SK-N-SH treated with all-trans-retinoic acid at 6 μM for 48 hours (cell line): ENCODE measurements at regions not wholly inside any gene's neighbourhood (a gene's known extent, or its start where the extent isn't known, plus 50 kb on each side); places are given as distances from the start of the nearest gene placed in this dataset.

Experiments used
- ATAC-seq: fragments of 200-7000 bp; cut with Tn5 transposase; 3 replicates; pipeline ENCODE4 v1.9.1; 2020; ENCODE audit warnings: mild to moderate bottlenecking, moderate library complexity
- ARNTL ChIP-seq: fragments of 450-650 bp; formaldehyde crosslinking; IDR thresholded peaks from 2 replicates; pipeline ENCODE4 v1.5.0; 2020; ENCODE audit warnings: low read depth, mild to moderate bottlenecking, moderate library complexity, borderline replicate concordance
- BACH2 ChIP-seq: fragments of 250-450 bp; sonication (Bioruptor Pico); IDR thresholded peaks from 2 replicates; pipeline ENCODE4 v1.9.0; 2021; ENCODE audit warnings: mild to moderate bottlenecking, borderline replicate concordance
- CSRNP3 ChIP-seq: fragments of 250-450 bp; sonication (Bioruptor Pico); IDR thresholded peaks from 2 replicates; pipeline ENCODE4 v1.5.1; 2021; ENCODE audit warnings: mild to moderate bottlenecking, moderate library complexity
- ESRRG ChIP-seq: fragments of 250-450 bp; sonication (Bioruptor Pico); IDR thresholded peaks from 2 replicates; pipeline ENCODE4 v1.6.1; 2021; ENCODE audit warnings: mild to moderate bottlenecking
- GLIS3 ChIP-seq: fragments of 250-450 bp; sonication (Bioruptor Pico); IDR thresholded peaks from 2 replicates; pipeline ENCODE4 v1.5.0; 2020; ENCODE audit warnings: mild to moderate bottlenecking, moderate library complexity
- ISL1 ChIP-seq: fragments of 250-450 bp; sonication (Bioruptor Pico); IDR thresholded peaks from 2 replicates; pipeline ENCODE4 v2.1.2; 2022; ENCODE audit warnings: mild to moderate bottlenecking, moderate library complexity
- OSR1 ChIP-seq: fragments of 250-450 bp; sonication (Bioruptor Pico); IDR thresholded peaks from 2 replicates; pipeline ENCODE4 v1.8.0; 2022; ENCODE audit warnings: moderate library complexity, mild to moderate bottlenecking, inconsistent platforms
- PATZ1 ChIP-seq: fragments of 250-450 bp; sonication (Bioruptor Pico); IDR thresholded peaks from 2 replicates; pipeline ENCODE4 v1.8.0; 2020; ENCODE audit warnings: mild to moderate bottlenecking, moderate library complexity, borderline replicate concordance
- POU6F1 ChIP-seq: fragments of 250-450 bp; sonication (Bioruptor Pico); IDR thresholded peaks from 2 replicates; pipeline ENCODE4 v1.8.0; 2021; ENCODE audit warnings: low read depth, mild to moderate bottlenecking, moderate library complexity, borderline replicate concordance
- PPARA ChIP-seq: fragments of 250-450 bp; sonication (Bioruptor Pico); IDR thresholded peaks from 2 replicates; pipeline ENCODE4 v1.5.0; 2020; ENCODE audit warnings: mild to moderate bottlenecking, borderline replicate concordance
- RARB ChIP-seq: fragments of 250-450 bp; sonication (Bioruptor Pico); IDR thresholded peaks from 2 replicates; pipeline ENCODE4 v1.8.0; 2021; ENCODE audit warnings: mild to moderate bottlenecking, moderate library complexity
- SNAI2 ChIP-seq: fragments of 250-450 bp; sonication (Bioruptor Pico); IDR thresholded peaks from 2 replicates; pipeline ENCODE4 v1.5.0; 2020; ENCODE audit warnings: mild to moderate bottlenecking, moderate library complexity
- TCF4 ChIP-seq: fragments of 250-450 bp; sonication (Bioruptor Pico); IDR thresholded peaks from 2 replicates; pipeline ENCODE4 v1.8.0; 2021; ENCODE audit warnings: mild to moderate bottlenecking, moderate library complexity, borderline replicate concordance
- TOX ChIP-seq: fragments of 250-450 bp; sonication (Bioruptor Pico); IDR thresholded peaks from 2 replicates; pipeline ENCODE4 v1.8.0; 2021; ENCODE audit warnings: mild to moderate bottlenecking, moderate library complexity, borderline replicate concordance
- TSHZ2 ChIP-seq: fragments of 250-450 bp; sonication (Bioruptor Pico); IDR thresholded peaks from 2 replicates; pipeline ENCODE4 v1.5.0; 2020; ENCODE audit warnings: mild to moderate bottlenecking, moderate library complexity
- ZC3H10 ChIP-seq: fragments of 250-450 bp; sonication (Bioruptor Pico); IDR thresholded peaks from 2 replicates; pipeline ENCODE4 v1.5.1; 2021; ENCODE audit warnings: mild to moderate bottlenecking, moderate library complexity
- ZFP3 ChIP-seq: fragments of 250-450 bp; sonication (Bioruptor Pico); IDR thresholded peaks from 2 replicates; pipeline ENCODE4 v1.5.0; 2020; ENCODE audit warnings: mild to moderate bottlenecking, moderate library complexity
- ZFP30 ChIP-seq: fragments of 450-650 bp; formaldehyde crosslinking; IDR thresholded peaks from 2 replicates; pipeline ENCODE4 v1.5.0; 2022; ENCODE audit warnings: mild to moderate bottlenecking, moderate library complexity
- ZNF565 ChIP-seq: fragments of 450-650 bp; formaldehyde crosslinking; conservative IDR thresholded peaks from 2 replicates; pipeline ENCODE4 v1.5.0; 2020; ENCODE audit warnings: low read depth, mild to moderate bottlenecking, moderate library complexity
- ZNF70 ChIP-seq: fragments of 450-650 bp; formaldehyde crosslinking; IDR thresholded peaks from 2 replicates; pipeline ENCODE4 v1.5.0; 2020; ENCODE audit warnings: mild to moderate bottlenecking, moderate library complexity
- ZNF8 ChIP-seq: fragments of 450-650 bp; formaldehyde crosslinking; IDR thresholded peaks from 2 replicates; pipeline ENCODE4 v1.5.0; 2020; ENCODE audit warnings: mild to moderate bottlenecking, moderate library complexity

GRCh38 chr6:130534627-130535026 is 168.8 kb downstream of the TMEM200A start:
- no peak for ATAC-seq
- TF ChIP-seq CSRNP3 (CRISPR knock-in tag) (no peak), ESRRG (CRISPR knock-in tag) (no peak), ZNF70 (CRISPR knock-in tag) (no peak), ISL1 (CRISPR knock-in tag) (no peak), ZC3H10 (CRISPR knock-in tag) (no peak), OSR1 (CRISPR knock-in tag) (no peak), POU6F1 (CRISPR knock-in tag) (no peak), TCF4 (CRISPR knock-in tag) (no peak), GLIS3 (no peak), TSHZ2 (CRISPR knock-in tag) (no peak), ARNTL (CRISPR knock-in tag) (no peak), ZNF8 (CRISPR knock-in tag) (no peak), PATZ1 (CRISPR knock-in tag) (no peak), RARB (no peak), ZFP30 (CRISPR knock-in tag) (no peak), PPARA (CRISPR knock-in tag) (no peak), ZNF565 (CRISPR knock-in tag) (no peak), BACH2 (CRISPR knock-in tag) (no peak)
- TF ChIP-seq, all 23 proteins: peak for 0

- ATAC-seq: no peak
These were observed 169.4 kb downstream of the TMEM200A start for GRCh38 chr6:130535242-130535641.

More at GRCh38 chr6:130535242-130535641, 169.4 kb downstream of the TMEM200A start:
- no peak for TF ChIP-seq ISL1 (CRISPR knock-in tag)
- TF ChIP-seq OSR1 (CRISPR knock-in tag): no peak
- no peak for TF ChIP-seq BACH2 (CRISPR knock-in tag)
- TF ChIP-seq CSRNP3 (CRISPR knock-in tag): no peak
- TF ChIP-seq GLIS3: no peak
- TF ChIP-seq TOX (CRISPR knock-in tag): no peak
- TF ChIP-seq TSHZ2 (CRISPR knock-in tag): no peak
- TF ChIP-seq RARB: no peak
- TF ChIP-seq ARNTL (CRISPR knock-in tag): no peak
- TF ChIP-seq POU6F1 (CRISPR knock-in tag): no peak
- TF ChIP-seq ZFP30 (CRISPR knock-in tag): no peak
- no peak for TF ChIP-seq ZNF8 (CRISPR knock-in tag)
- TF ChIP-seq SNAI2 (CRISPR knock-in tag): no peak
- TF ChIP-seq PPARA (CRISPR knock-in tag): no peak
- TF ChIP-seq ZNF70 (CRISPR knock-in tag): no peak
- TF ChIP-seq ZNF565 (CRISPR knock-in tag): no peak
- no peak for TF ChIP-seq PATZ1 (CRISPR knock-in tag)
- TF ChIP-seq ZFP3: no peak
- TF ChIP-seq, all 23 proteins: peak for 0
